ENCODE measurements at regions not wholly inside any gene's neighbourhood (a gene's known extent, or its start where the extent isn't known, plus 50 kb on each side); places are given as distances from the start of the nearest gene placed in this dataset.

DNA sequence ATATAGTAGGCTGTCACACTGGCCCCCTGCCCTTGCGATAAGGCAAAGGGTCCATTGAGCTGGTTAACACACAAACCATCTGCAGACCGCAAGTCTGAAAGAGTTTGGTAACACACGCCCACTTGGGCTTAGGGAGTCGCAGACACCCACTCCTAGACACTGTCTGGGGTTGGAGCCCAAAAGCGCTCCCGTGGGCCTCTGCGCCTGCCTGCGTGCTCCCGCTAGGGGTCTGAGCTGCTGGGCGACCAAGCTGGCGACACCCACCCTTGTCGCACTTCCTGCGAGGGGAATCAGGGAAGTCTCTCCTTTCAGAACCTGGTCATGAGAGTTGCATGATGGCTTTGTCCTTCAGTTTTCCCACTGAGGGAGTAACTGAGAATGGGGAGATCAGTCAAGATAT, 653.0 kb downstream of the HTR1B start:
- Mint-ChIP-seq H3K27me3 (ENCODE audit: low read depth) (no peaks in the 10 kb centered on the region), H3K4me1 (no peaks in the 10 kb centered on the region), H3K36me3 (ENCODE audit: low read depth) (no peaks in the 10 kb centered on the region), H3K9me3 (no peaks in the 10 kb centered on the region), H3K4me3 (no peak overlapping the region), H3K27ac (ENCODE audit: unreplicated experiment) (no peak overlapping the region)
- no peak for DNase-seq (ENCODE audit: low read depth, low spot score)
- TF ChIP-seq, protein P1, sequence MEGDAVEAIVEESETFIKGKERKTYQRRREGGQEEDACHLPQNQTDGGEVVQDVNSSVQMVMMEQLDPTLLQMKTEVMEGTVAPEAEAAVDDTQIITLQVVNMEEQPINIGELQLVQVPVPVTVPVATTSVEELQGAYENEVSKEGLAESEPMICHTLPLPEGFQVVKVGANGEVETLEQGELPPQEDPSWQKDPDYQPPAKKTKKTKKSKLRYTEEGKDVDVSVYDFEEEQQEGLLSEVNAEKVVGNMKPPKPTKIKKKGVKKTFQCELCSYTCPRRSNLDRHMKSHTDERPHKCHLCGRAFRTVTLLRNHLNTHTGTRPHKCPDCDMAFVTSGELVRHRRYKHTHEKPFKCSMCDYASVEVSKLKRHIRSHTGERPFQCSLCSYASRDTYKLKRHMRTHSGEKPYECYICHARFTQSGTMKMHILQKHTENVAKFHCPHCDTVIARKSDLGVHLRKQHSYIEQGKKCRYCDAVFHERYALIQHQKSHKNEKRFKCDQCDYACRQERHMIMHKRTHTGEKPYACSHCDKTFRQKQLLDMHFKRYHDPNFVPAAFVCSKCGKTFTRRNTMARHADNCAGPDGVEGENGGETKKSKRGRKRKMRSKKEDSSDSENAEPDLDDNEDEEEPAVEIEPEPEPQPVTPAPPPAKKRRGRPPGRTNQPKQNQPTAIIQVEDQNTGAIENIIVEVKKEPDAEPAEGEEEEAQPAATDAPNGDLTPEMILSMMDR (conservative IDR thresholded peaks at IDR 0.05) = no peak

DNA sequence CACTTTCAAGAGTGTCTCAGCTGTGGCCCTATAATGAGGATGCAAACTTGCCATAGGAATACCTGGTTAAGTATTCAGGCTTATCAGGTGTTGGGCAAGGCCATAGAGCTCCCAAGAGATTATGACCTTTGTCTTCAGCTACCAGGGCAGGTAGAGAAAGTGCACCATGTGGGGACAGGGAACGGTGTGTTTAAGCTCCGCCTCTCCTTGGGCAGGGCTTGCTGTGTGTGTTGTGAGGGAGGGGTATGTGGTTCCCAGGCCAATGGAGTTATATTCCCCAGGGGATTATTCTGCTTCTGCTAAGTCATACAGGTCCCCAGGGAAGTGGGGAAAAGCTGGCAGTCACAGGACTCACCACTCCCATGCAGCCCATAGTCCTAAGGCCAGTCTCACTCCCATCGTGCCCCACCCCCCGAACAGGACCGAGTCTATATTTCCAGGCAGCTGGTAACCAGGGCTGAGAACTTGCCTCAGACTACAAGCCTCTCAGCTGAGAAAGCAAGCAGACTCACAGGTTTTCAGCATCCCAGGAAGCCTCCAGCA, 660.2 kb downstream of the HTR1B start:
- TF ChIP-seq, protein P1 (conservative IDR thresholded peaks at IDR 0.05) = no peak
- DNase-seq (ENCODE audit: low read depth, low spot score) = no peak
- no peak overlapping the region for H3K27ac Mint-ChIP-seq (ENCODE audit: unreplicated experiment)
- no peak overlapping the region for H3K4me3 Mint-ChIP-seq
- no peaks in the 10 kb centered on the region for H3K4me1 Mint-ChIP-seq
- H3K9me3 Mint-ChIP-seq = peaks cover under 1% of the 10 kb centered on the region
- no peaks in the 10 kb centered on the region for H3K27me3 Mint-ChIP-seq (ENCODE audit: low read depth)
- no peaks in the 10 kb centered on the region for H3K36me3 Mint-ChIP-seq (ENCODE audit: low read depth)

DNA sequence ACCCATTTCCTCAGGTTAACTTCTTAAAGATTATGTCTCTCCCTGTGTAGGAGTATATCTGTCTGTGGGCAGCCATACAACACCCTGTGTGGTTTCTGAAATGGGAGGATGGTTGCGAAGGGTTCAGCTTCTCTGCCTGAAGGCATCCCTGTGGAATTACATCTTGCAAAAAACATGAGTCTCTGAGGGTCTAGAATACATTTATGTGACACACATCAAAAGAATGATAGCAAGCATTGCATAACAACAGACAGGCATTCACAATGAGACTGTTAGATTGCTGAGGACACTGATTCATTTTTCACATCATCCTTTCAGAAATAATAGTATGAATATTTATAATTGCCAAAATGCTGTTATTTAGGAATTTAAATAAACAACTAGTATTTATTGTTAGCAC, 670.9 kb downstream of the HTR1B start:
- TF ChIP-seq, protein P1 (conservative IDR thresholded peaks at IDR 0.05) = no peak
- no peak overlapping the region for H3K4me3 Mint-ChIP-seq
- peaks cover 6% of the 10 kb centered on the region for H3K9me3 Mint-ChIP-seq
- no peaks in the 10 kb centered on the region for H3K36me3 Mint-ChIP-seq (ENCODE audit: low read depth)
- H3K27me3 Mint-ChIP-seq (ENCODE audit: low read depth) = peaks cover 2% of the 10 kb centered on the region
- no peak overlapping the region for H3K27ac Mint-ChIP-seq (ENCODE audit: unreplicated experiment)
- no peaks in the 10 kb centered on the region for H3K4me1 Mint-ChIP-seq
- DNase-seq (ENCODE audit: low read depth, low spot score) = no peak

DNA sequence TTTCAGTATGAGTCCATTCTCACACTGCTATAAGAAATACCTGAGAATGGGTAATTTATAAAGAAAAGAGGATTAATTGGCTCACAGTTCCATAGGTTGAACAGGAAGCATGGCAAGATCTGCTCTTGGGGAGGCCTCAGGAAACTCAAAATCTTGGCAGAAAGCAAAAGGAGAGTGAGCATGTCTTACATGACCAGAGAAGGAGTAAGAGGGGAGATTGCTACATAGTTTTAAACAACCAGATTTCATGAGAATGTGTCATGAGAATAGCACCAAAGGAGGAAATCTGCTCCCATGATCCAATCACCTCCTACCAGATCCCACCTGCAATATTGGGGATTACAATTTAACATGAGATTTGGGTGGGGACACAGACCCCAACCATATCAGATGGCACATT, 672.4 kb downstream of the HTR1B start:
- no peaks in the 10 kb centered on the region for H3K36me3 Mint-ChIP-seq (ENCODE audit: low read depth)
- H3K9me3 Mint-ChIP-seq = peaks cover 6% of the 10 kb centered on the region
- H3K27ac Mint-ChIP-seq (ENCODE audit: unreplicated experiment) = no peak overlapping the region
- no peak overlapping the region for H3K4me3 Mint-ChIP-seq
- TF ChIP-seq, protein P1 (conservative IDR thresholded peaks at IDR 0.05) = no peak
- H3K27me3 Mint-ChIP-seq (ENCODE audit: low read depth) = peaks cover 2% of the 10 kb centered on the region
- no peaks in the 10 kb centered on the region for H3K4me1 Mint-ChIP-seq
- no peak for DNase-seq (ENCODE audit: low read depth, low spot score)

DNA sequence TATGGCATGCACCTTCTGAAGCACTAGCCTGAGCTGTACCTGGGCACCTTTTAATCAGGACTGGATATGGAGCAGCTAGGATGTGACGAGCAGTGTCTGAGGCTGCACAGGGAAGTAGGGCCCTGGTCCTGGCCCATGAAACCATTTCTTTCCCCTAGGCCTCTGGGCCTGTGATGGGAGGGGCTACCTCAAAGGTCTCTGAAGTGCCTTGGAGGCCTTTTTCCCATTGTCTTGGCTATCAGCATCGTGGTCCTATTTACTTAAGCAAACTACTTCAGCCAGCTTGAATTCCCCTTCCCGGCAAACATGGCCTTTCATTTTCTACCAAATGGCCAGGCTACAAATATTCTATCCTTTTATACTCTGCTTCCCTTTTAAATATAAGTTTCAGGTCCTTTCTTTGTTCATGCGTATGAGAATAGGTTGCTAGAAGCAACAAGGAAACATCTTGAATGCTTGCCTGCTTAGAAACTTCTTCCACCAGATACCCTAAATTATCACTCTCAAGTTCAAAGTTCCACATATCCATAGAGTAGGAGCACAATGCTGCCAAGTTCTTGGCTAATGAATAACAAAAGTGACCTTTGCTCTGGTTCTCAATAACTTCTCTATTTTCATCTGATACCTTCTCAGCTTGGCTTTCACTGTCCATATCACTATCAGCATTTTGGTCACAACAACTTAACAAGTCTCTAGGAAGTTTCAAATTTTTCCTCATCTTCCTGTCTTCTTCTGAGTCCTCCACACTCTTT, 673.1 kb downstream of the HTR1B start:
- Mint-ChIP-seq H3K9me3 (peaks cover 6% of the 10 kb centered on the region), H3K4me3 (no peak overlapping the region), H3K36me3 (ENCODE audit: low read depth) (no peaks in the 10 kb centered on the region), H3K27me3 (ENCODE audit: low read depth) (peaks cover 2% of the 10 kb centered on the region), H3K27ac (ENCODE audit: unreplicated experiment) (no peak overlapping the region), H3K4me1 (no peaks in the 10 kb centered on the region)
- DNase-seq (ENCODE audit: low read depth, low spot score) = no peak
- TF ChIP-seq, protein P1 (conservative IDR thresholded peaks at IDR 0.05) = no peak

All from neural crest cell (in vitro differentiated cells).